HG03159 (cell line): ENCODE measurements at regions not wholly inside any gene's neighbourhood (a gene's known extent, or its start where the extent isn't known, plus 50 kb on each side); places are given as distances from the start of the nearest gene placed in this dataset.

ENCODE experiments used
- ATAC-seq: cut with Tn5 transposase; IDR thresholded peaks from one replicate; pipeline ENCODE4 v1.9.1; 2021; ENCODE audit warnings: mild to moderate bottlenecking, moderate library complexity; ENCODE audit not compliant: unreplicated experiment

GRCh38 chr4:129345609-129346008 is 249.7 kb downstream of the C4orf33 start:
- no peak for ATAC-seq

GRCh38 chr4:129346036-129346435 is 250.1 kb downstream of the C4orf33 start:
- ATAC-seq: no peak

DNA sequence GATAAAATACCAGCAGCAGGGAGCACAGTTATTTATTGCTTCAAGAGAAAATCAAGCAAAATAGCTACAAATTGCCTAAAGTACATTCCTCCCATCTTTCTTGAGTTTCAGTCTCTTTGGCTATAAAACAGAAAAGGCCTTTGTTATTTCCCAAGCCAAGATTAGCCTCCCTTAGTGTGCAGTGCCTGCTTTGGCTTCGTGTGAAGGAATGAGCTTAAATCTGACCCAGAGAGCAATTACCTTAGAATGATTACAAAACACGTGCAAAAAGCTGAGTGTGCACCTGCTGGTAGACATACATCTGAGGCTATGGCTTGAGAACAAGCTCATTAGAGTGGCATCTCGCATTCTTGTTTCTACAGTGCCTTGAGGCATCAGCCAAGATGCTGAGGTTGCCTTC is 250.8 kb downstream of the C4orf33 start:
- ATAC-seq: no peak

DNA sequence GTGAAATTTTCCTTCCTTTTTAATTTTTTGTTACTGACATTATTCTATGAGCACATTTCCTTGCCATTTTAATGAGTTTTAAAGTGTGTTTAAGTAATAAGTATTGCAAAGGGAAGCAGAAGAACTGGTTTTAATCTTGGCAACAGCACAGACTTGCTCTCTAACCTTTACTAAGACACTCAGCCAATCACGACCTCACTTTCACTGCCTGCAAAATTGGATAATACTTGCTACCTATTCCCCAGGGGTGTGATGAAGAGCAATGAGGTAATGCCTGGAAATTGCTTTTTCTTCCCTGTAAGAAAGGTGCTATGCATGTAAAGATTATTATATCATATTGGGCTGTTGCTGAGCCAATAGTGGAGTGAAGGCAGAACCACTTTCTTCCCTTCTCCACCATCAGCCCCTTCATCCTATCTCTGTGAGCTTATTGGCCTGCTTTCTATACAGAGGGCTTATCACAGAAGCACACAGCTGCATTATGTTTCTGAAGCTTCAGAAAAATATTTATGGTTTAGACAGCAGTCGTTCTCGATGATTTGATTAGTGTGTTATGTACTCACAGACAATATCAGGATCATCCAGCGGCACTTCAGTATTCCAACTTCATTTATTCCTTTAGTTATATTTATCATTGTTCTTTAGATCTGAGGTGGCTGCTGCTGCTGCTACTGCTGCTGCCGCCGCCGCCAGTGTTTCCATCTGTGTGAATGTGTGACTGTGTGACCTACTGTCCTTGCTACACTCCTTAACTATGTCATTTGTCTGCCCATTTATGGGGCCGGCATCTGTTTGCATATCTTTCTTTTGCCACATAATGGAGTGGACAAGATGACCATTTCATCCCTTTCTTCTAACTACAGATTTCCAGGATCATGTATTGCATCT is 255.1 kb downstream of the C4orf33 start:
- no peak for ATAC-seq

DNA sequence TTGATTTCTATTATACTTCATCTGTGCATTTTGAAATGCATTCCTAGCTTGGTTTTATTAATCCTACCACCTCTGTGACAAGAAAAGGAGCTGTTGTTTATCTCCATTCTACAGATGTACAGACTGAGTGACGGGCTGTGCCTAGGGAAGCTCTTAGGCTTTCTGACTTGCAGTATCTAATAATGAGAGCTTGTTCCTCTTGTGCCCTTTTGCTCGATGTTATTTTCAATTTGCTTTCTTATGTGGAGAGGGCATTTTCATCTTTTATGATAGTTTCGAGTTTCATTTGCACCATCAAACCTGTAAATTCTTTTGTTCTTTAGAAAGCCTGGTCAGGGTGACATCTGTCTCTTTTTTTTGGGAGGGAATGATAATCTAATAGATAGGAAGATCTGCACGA is 256.5 kb downstream of the C4orf33 start:
- no peak for ATAC-seq

DNA sequence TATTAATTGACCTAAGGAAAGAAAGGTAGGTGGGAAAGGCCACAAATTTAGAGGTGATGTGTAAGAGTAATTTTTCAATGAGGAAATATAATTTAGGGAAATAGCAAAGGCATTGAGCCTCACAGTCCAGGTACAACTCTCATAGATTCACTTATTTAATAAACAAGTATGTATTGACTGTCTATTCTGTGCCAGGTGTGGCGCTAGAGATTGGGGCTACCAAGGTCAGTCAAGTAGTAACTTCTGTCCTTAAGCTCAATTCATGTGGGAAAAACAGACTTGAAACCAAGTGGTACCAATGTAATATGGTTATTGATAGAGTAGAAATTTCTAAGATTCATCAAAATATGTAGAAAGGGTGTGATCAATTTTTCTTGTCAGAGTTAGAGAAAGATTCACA is 257.5 kb downstream of the C4orf33 start:
- no peak for ATAC-seq

DNA sequence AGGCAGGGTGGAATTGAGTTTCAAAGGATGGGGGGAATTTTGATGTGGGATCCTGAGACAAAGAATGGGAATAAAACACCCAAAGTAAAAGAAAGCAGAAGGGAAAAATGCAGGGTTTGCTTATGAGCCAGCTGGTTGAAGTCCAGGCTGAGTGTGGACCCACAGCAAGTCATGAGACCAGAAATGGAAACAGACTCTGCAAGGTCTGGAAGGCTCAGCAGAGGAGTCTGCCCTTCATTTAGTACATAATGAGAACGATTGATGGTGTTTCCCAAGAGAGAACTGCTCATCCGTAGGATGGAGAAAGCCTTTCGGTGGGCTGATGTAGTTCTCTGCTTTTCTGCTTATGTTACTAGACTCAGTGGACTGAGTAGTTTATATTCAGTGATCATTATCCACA is 259.1 kb downstream of the C4orf33 start:
- no peak for ATAC-seq

DNA sequence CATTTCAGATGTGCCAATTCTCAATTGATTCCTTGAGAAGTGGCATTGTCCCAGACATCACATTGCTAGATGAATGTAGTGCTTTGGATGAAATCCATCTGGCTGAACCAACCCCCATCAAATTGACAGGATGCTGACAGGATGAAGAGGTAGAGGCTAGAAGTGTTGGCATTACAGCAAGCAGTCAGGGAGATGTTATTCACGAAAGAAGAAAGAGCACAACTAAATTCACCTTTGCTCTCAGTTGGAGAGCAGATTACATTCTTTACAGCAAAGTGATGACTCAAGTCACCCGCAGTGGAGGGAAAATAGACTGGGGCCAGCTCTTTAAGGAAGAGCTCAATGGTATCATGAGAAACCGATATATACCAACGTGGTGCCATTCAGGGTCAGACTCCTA is 259.6 kb downstream of the C4orf33 start:
- ATAC-seq: no peak

GRCh38 chr4:129358571-129358970 is 262.6 kb downstream of the C4orf33 start:
- no peak for ATAC-seq

GRCh38 chr4:129359461-129359860 is 263.5 kb downstream of the C4orf33 start:
- no peak for ATAC-seq

GRCh38 chr4:129362691-129363274 is 266.8 kb downstream of the C4orf33 start:
- peak; percentile 90 for ATAC-seq

GRCh38 chr4:129364747-129365452 is 268.9 kb downstream of the C4orf33 start:
- ATAC-seq: no peak

GRCh38 chr4:129369361-129370010 is 273.5 kb downstream of the C4orf33 start:
- no peak for ATAC-seq

GRCh38 chr4:129371065-129371464 is 275.1 kb downstream of the C4orf33 start:
- no peak for ATAC-seq

DNA sequence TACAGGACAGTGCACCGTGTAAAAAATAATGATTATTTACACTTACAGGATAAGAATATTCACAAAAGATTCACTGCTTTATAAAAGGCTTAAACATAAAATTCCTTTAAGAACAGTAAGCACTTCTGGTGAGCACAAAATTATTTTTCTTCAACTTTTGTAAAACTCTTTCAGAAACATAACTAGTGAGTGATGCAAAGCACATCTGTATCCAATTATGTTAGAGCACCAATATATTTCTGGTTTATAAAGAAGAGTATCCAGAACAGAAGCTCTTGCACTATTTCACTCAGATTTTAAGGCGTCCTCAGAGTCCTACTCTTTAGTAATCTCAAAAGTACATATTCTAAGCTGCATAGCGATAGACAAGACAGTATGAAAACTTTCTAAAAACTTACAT is 276.0 kb downstream of the C4orf33 start:
- ATAC-seq: no peak

- ATAC-seq: no peak
These were observed 281.3 kb downstream of the C4orf33 start for GRCh38 chr4:129377131-129377845.

- ATAC-seq: no peak
These were observed 282.4 kb downstream of the C4orf33 start for GRCh38 chr4:129378364-129378763.

DNA sequence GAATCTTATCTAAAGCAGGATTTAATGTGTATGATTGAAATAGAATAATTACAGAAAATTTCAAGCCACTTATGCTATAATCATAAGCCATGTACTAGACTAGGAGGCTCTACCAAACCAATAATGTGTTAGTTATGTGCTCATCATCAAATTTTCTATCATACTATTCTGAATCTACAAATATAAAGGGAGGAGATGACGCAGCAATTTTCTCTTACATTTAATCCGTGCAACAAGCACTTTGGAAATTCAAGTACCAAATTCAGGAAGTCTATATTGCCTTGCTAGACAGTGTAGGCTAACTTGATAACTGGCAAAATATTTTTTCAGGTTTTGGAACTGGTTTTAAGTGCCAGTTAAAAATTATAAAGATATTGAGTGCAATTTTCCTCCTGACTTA is 283.5 kb downstream of the C4orf33 start:
- no peak for ATAC-seq

DNA sequence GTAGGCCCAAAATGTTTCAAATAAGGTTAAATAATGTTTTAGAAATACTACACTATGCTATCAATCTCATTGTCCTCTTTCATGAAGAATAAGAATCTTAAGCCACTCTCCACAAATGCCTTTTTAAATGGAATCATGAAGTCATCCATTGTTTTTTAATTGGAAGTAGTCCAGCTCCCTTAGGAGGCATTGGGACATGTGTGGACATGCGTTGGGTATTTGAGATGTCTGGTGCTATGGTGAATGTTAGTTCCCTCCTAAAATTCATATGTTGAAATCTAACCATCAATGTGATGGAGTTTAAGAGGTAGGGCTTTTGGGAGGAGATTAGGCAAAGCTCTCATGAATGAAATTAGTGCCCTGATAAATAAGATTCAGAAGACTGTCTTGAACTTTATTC is 289.0 kb downstream of the C4orf33 start:
- no peak for ATAC-seq

- no peak for ATAC-seq
These were observed 291.7 kb downstream of the C4orf33 start for GRCh38 chr4:129387666-129388065.

GRCh38 chr4:129393976-129394375 is 298.0 kb downstream of the C4orf33 start:
- ATAC-seq: no peak
